Astrocyte (in vitro differentiated cells and primary cell): ENCODE measurements at regions not wholly inside any gene's neighbourhood (a gene's known extent, or its start where the extent isn't known, plus 50 kb on each side); places are given as distances from the start of the nearest gene placed in this dataset.
A peak's percentile ranks its signal among the peaks of the same experiment; 100 is the strongest.

Experiments
- DNase-seq: peaks from one replicate; pipeline ENCODE4 v3.0.0-alpha.2; 2010; ENCODE audit warnings: low read depth
- FAIRE-seq: peaks from 2 replicates; lab custom pipeline; 2011; peaks lifted over from hg19 to GRCh38; lab: Jason Lieb, UNC
- H2AFZ ChIP-seq: 2 replicates; pipeline ENCODE4 v1.6.0; 2012; ENCODE audit warnings: low read depth, low read length, inconsistent platforms
- H3K27ac ChIP-seq: 2 replicates; pipeline ENCODE4 v1.5.1; 2011; ENCODE audit warnings: low read depth, low read length, inconsistent platforms
- H3K27me3 ChIP-seq: 2 replicates; pipeline ENCODE4 v1.6.0; 2011; ENCODE audit warnings: low read length, inconsistent platforms; ENCODE audit not compliant: insufficient read depth
- H3K36me3 ChIP-seq: 2 replicates; pipeline ENCODE4 v1.5.1; 2011; ENCODE audit warnings: low read length, inconsistent platforms; ENCODE audit not compliant: insufficient read depth
- H3K4me1 ChIP-seq: 2 replicates; pipeline ENCODE4 v1.5.1; 2011; ENCODE audit warnings: low read length, inconsistent platforms; ENCODE audit not compliant: insufficient read depth
- H3K4me2 ChIP-seq: 2 replicates; pipeline ENCODE4 v1.6.0; 2012; ENCODE audit warnings: low read length, inconsistent platforms
- H3K4me3 ChIP-seq: 2 replicates; pipeline ENCODE4 v1.5.1; 2011; ENCODE audit warnings: low read depth, mild to moderate bottlenecking, low read length, inconsistent platforms; ENCODE audit not compliant: insufficient read depth
- H3K79me2 ChIP-seq: 2 replicates; pipeline ENCODE4 v1.6.0; 2012; ENCODE audit warnings: mild to moderate bottlenecking, low read length, inconsistent platforms; ENCODE audit not compliant: insufficient read depth
- H3K9ac ChIP-seq: 2 replicates; pipeline ENCODE4 v1.6.0; 2012; ENCODE audit warnings: mild to moderate bottlenecking, low read length, inconsistent platforms
- H3K9me3 ChIP-seq: 2 replicates; pipeline ENCODE4 v1.5.1; 2012; ENCODE audit warnings: low read depth, mild to moderate bottlenecking, low read length, inconsistent platforms; ENCODE audit not compliant: insufficient read depth
- H4K20me1 ChIP-seq: 2 replicates; pipeline ENCODE4 v1.6.0; 2012; ENCODE audit warnings: low read length, inconsistent platforms; ENCODE audit not compliant: insufficient read depth
- H3K27ac Mint-ChIP-seq: one replicate; pipeline ENCODE4 v1.8.0; 2021; ENCODE audit warnings: mild to moderate bottlenecking, mixed read lengths; ENCODE audit not compliant: unreplicated experiment
- H3K27me3 Mint-ChIP-seq: one replicate; pipeline ENCODE4 v1.8.0; 2021; ENCODE audit warnings: low read depth, mixed read lengths; ENCODE audit not compliant: unreplicated experiment
- H3K36me3 Mint-ChIP-seq: one replicate; pipeline ENCODE4 v1.8.0; 2021; ENCODE audit warnings: low read depth, mixed read lengths; ENCODE audit not compliant: unreplicated experiment
- H3K4me1 Mint-ChIP-seq: one replicate; pipeline ENCODE4 v1.8.0; 2021; ENCODE audit warnings: low read depth, mixed read lengths; ENCODE audit not compliant: unreplicated experiment
- H3K4me3 Mint-ChIP-seq: one replicate; pipeline ENCODE4 v1.8.0; 2021; ENCODE audit warnings: mild to moderate bottlenecking, moderate library complexity, mixed read lengths; ENCODE audit not compliant: unreplicated experiment
- H3K9me3 Mint-ChIP-seq: one replicate; pipeline ENCODE4 v1.8.0; 2021; ENCODE audit warnings: mild to moderate bottlenecking, mixed read lengths; ENCODE audit not compliant: unreplicated experiment
- EZH2 ChIP-seq: IDR thresholded peaks from 2 replicates; pipeline ENCODE4 v1.6.1; 2012; ENCODE audit warnings: mild to moderate bottlenecking, low read length, inconsistent platforms; ENCODE audit not compliant: insufficient read depth
- TF ChIP-seq, protein P1 (sequence below): IDR thresholded peaks from 2 replicates; pipeline ENCODE4 v1.5.1; 2011; ENCODE audit warnings: low read depth, mild to moderate bottlenecking, inconsistent platforms, low read length, moderate library complexity; ENCODE audit not compliant: insufficient read depth

DNA sequence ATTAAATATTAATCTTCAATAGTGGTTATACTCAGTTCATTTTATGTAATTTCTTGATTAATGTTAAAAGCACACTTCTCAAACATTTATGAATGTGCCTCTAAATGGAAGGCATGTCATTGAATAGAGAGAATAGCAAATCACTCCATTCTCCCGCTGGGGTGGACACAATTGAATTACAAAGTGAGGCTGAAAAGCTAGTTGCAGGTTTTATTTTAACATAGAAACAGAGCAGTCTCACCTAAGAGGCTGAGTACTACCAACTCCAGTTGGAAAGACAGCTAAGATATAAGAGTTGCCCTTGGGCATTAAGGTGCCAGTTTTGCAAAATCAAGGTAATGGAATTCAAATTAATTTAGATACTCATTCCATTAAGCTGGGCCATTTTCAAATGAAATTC is 147.2 kb downstream of the PCSK1 start:
- Mint-ChIP-seq H3K36me3 (no peaks in the 10 kb centered on the region), H3K4me3 (no peak overlapping the region), H3K9me3 (no peaks in the 10 kb centered on the region), H3K4me1 (peaks cover 6% of the 10 kb centered on the region), H3K27me3 (no peaks in the 10 kb centered on the region), H3K27ac (no peak overlapping the region)
- Histone ChIP-seq H3K27me3 (no peaks in the 10 kb centered on the region), H3K9ac (no peak overlapping the region), H3K4me3 (no peak overlapping the region), H3K79me2 (no peaks in the 10 kb centered on the region), H3K4me2 (no peak overlapping the region), H2AFZ (no peak overlapping the region), H3K27ac (no peak overlapping the region), H4K20me1 (no peaks in the 10 kb centered on the region), H3K36me3 (no peaks in the 10 kb centered on the region), H3K4me1 (no peaks in the 10 kb centered on the region), H3K9me3 (no peaks in the 10 kb centered on the region)
- TF ChIP-seq, protein P1, sequence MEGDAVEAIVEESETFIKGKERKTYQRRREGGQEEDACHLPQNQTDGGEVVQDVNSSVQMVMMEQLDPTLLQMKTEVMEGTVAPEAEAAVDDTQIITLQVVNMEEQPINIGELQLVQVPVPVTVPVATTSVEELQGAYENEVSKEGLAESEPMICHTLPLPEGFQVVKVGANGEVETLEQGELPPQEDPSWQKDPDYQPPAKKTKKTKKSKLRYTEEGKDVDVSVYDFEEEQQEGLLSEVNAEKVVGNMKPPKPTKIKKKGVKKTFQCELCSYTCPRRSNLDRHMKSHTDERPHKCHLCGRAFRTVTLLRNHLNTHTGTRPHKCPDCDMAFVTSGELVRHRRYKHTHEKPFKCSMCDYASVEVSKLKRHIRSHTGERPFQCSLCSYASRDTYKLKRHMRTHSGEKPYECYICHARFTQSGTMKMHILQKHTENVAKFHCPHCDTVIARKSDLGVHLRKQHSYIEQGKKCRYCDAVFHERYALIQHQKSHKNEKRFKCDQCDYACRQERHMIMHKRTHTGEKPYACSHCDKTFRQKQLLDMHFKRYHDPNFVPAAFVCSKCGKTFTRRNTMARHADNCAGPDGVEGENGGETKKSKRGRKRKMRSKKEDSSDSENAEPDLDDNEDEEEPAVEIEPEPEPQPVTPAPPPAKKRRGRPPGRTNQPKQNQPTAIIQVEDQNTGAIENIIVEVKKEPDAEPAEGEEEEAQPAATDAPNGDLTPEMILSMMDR: no peak
- no peak for TF ChIP-seq EZH2
- no peak for DNase-seq
- no peak for FAIRE-seq

DNA sequence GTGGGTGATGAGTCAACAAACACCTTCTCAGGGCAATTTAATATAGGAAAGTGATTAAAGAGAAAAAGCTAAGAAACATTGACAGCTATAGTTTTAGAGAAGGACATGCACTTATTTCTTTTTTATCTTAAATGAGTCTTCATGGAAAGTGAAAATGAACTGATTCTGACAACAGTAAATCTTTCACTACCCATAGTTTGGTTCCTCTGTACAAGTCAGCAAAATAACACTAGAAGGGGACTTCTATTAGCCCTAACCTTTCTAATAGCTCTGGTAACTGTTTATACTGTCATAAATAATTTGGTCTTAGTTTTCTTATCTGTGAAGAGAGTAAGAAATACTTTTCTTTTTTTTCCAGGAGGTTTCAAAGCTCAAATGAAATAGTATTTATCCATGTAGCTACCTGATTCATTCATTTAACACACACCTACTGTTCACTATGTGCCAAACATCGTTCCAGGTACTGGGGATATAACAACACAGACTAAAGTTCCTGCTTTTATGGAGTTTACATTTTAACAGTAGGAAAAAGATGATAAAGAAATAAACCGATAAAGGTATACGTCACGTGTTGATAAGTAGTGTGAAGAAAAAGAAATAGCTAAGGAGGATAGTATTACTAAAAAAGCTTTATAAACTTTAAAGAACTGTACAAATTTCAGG is 148.2 kb downstream of the PCSK1 start:
- Histone ChIP-seq H3K9me3 (no peaks in the 10 kb centered on the region), H3K9ac (no peak overlapping the region), H4K20me1 (no peaks in the 10 kb centered on the region), H3K36me3 (no peaks in the 10 kb centered on the region), H3K27me3 (no peaks in the 10 kb centered on the region), H3K4me3 (no peak overlapping the region), H3K4me1 (peaks cover 9% of the 10 kb centered on the region), H3K79me2 (no peaks in the 10 kb centered on the region), H3K4me2 (no peak overlapping the region), H2AFZ (no peak overlapping the region), H3K27ac (no peak overlapping the region)
- FAIRE-seq: peak; percentile 5
- Mint-ChIP-seq H3K4me1 (peaks cover 6% of the 10 kb centered on the region), H3K27me3 (no peaks in the 10 kb centered on the region), H3K9me3 (no peaks in the 10 kb centered on the region), H3K4me3 (no peak overlapping the region), H3K36me3 (no peaks in the 10 kb centered on the region), H3K27ac (no peak overlapping the region)
- TF ChIP-seq, protein P1: no peak
- no peak for TF ChIP-seq EZH2
- no peak for DNase-seq

DNA sequence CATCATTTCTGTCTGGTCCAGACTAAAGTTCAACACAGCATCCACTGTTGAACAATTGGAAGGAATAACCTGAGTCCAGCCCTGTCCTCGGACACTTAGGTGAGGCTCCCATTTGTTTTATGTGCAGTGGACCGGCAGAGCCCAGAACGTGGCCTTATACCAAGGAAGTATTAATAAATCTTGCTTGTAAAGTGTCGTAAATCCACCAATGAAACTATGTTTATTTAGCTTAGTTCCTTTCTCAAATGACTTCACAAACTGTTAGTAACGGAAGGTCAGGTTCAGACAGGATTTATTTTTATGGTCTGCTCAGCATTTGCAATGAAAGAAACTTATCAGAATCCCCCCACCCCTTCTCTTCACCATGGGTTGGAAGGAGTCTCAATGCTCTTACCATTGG is 149.5 kb downstream of the PCSK1 start:
- no peak overlapping the region for H3K4me2 ChIP-seq
- H3K9me3 ChIP-seq: no peaks in the 10 kb centered on the region
- no peak overlapping the region for H3K4me3 ChIP-seq
- H3K4me1 ChIP-seq: peaks cover 12% of the 10 kb centered on the region
- H4K20me1 ChIP-seq: no peaks in the 10 kb centered on the region
- Mint-ChIP-seq H3K4me3 (no peak overlapping the region), H3K36me3 (no peaks in the 10 kb centered on the region), H3K27ac (no peak overlapping the region), H3K9me3 (no peaks in the 10 kb centered on the region), H3K4me1 (peaks cover 8% of the 10 kb centered on the region), H3K27me3 (no peaks in the 10 kb centered on the region)
- H3K27ac ChIP-seq: no peak overlapping the region
- no peaks in the 10 kb centered on the region for H3K27me3 ChIP-seq
- no peaks in the 10 kb centered on the region for H3K36me3 ChIP-seq
- H2AFZ ChIP-seq: no peak overlapping the region
- no peaks in the 10 kb centered on the region for H3K79me2 ChIP-seq
- no peak overlapping the region for H3K9ac ChIP-seq
- DNase-seq (no peak), FAIRE-seq (no peak)
- TF ChIP-seq EZH2: no peak
- TF ChIP-seq, protein P1: no peak
